Loucy (cell line): ENCODE measurements at regions not wholly inside any gene's neighbourhood (a gene's known extent, or its start where the extent isn't known, plus 50 kb on each side); places are given as distances from the start of the nearest gene placed in this dataset.
A peak's percentile ranks its signal among the peaks of the same experiment; 100 is the strongest.

ENCODE experiments used
- H2AFZ ChIP-seq: fragments of 200-600 bp; sonication (generic); 2 replicates; pipeline ENCODE4 v1.6.0; 2016; ENCODE audit warnings: antibody characterized with exemption, mild to moderate bottlenecking, low read length, moderate library complexity
- H3F3A ChIP-seq: fragments of 200-600 bp; 2 replicates; pipeline ENCODE4 v1.6.0; 2016; ENCODE audit warnings: antibody characterized with exemption, low read depth, mild to moderate bottlenecking
- H3K27me3 ChIP-seq: fragments of 200-600 bp; sonication (generic); 2 replicates; pipeline ENCODE4 v1.6.1; 2014; ENCODE audit warnings: low read length, mild to moderate bottlenecking; ENCODE audit not compliant: insufficient read depth, poor library complexity, severe bottlenecking
- H3K36me3 ChIP-seq: fragments of 200-600 bp; sonication (generic); 2 replicates; pipeline ENCODE4 v1.6.1; 2016; ENCODE audit warnings: low read length; ENCODE audit not compliant: insufficient read depth
- H3K4me1 ChIP-seq: fragments of 200-600 bp; sonication (generic); 2 replicates; pipeline ENCODE4 v1.5.1; 2014; ENCODE audit warnings: low read length, mild to moderate bottlenecking; ENCODE audit not compliant: insufficient read depth, poor library complexity, severe bottlenecking
- H3K4me2 ChIP-seq: fragments of 200-600 bp; sonication (generic); 2 replicates; pipeline ENCODE4 v1.6.0; 2014; ENCODE audit warnings: antibody characterized with exemption, low read length, low read depth, mild to moderate bottlenecking; ENCODE audit not compliant: poor library complexity, severe bottlenecking
- H3K4me3 ChIP-seq: fragments of 200-600 bp; sonication (generic); 2 replicates; pipeline ENCODE4 v1.5.1; 2014; ENCODE audit warnings: low read length, mild to moderate bottlenecking, mixed read lengths; ENCODE audit not compliant: poor library complexity, severe bottlenecking
- H3K79me2 ChIP-seq: fragments of 200-600 bp; sonication (generic); 2 replicates; pipeline ENCODE4 v1.6.1; 2014; ENCODE audit warnings: low read length; ENCODE audit not compliant: insufficient read depth
- H3K9ac ChIP-seq: fragments of 200-600 bp; sonication (generic); 2 replicates; pipeline ENCODE4 v1.6.0; 2014; ENCODE audit warnings: mild to moderate bottlenecking, low read depth, low read length, moderate library complexity; ENCODE audit not compliant: poor library complexity, severe bottlenecking
- H3K9me2 ChIP-seq: fragments of 200-600 bp; sonication (generic); replicated peaks from 2 replicates; pipeline ENCODE4 v1.6.1; 2016; ENCODE audit warnings: low read depth, low read length, mixed read lengths
- H3K9me3 ChIP-seq: fragments of 200-600 bp; sonication (generic); 2 replicates; pipeline ENCODE4 v1.6.1; 2014; ENCODE audit warnings: mild to moderate bottlenecking, antibody characterized with exemption, low read length, low read depth; ENCODE audit not compliant: insufficient read depth
- H4K20me1 ChIP-seq: fragments of 200-600 bp; sonication (generic); 2 replicates; pipeline ENCODE4 v1.6.0; 2014; ENCODE audit warnings: antibody characterized with exemption, low read length, mild to moderate bottlenecking; ENCODE audit not compliant: insufficient read depth, poor library complexity, severe bottlenecking
- CTCF ChIP-seq: fragments of 200-600 bp; sonication (generic); conservative IDR thresholded peaks from 2 replicates; pipeline ENCODE4 v1.5.1; 2014; ENCODE audit warnings: mild to moderate bottlenecking, antibody characterized with exemption, low read length
- EZH2phosphoT487 ChIP-seq: fragments of 200-600 bp; IDR thresholded peaks from 2 replicates; pipeline ENCODE4 v1.6.1; 2018; ENCODE audit warnings: antibody characterized with exemption, mild to moderate bottlenecking, moderate library complexity, borderline replicate concordance

GRCh38 chr4:138099385-138099784 is 142.8 kb downstream of the SLC7A11 start:
- H3F3A ChIP-seq, result no peaks in the 10 kb centered on the region
- H3K79me2 ChIP-seq, result no peaks in the 10 kb centered on the region
- no peak overlapping the region for H3K4me2 ChIP-seq
- H4K20me1 ChIP-seq, result no peaks in the 10 kb centered on the region
- no peak for TF ChIP-seq CTCF
- TF ChIP-seq EZH2phosphoT487, result no peak
- no peak overlapping the region for H3K4me3 ChIP-seq
- H3K9ac ChIP-seq, result no peak overlapping the region
- no peaks in the 10 kb centered on the region for H3K9me3 ChIP-seq
- H2AFZ ChIP-seq, result no peak overlapping the region
- H3K4me1 ChIP-seq, result peaks cover 23% of the 10 kb centered on the region
- H3K27me3 ChIP-seq, result no peaks in the 10 kb centered on the region
- H3K36me3 ChIP-seq, result no peaks in the 10 kb centered on the region
- no peaks in the 10 kb centered on the region for H3K9me2 ChIP-seq

GRCh38 chr4:138097912-138098600 is 144.1 kb downstream of the SLC7A11 start:
- Histone ChIP-seq H3K27me3 (no peaks in the 10 kb centered on the region), H3K4me2 (peak overlapping the region; percentile 18), H3K4me3 (no peak overlapping the region), H3K9me2 (no peaks in the 10 kb centered on the region), H3K4me1 (peaks cover 27% of the 10 kb centered on the region), H3K9ac (no peak overlapping the region), H3K79me2 (no peaks in the 10 kb centered on the region), H3F3A (no peaks in the 10 kb centered on the region), H3K36me3 (no peaks in the 10 kb centered on the region), H3K9me3 (no peaks in the 10 kb centered on the region), H4K20me1 (no peaks in the 10 kb centered on the region), H2AFZ (no peak overlapping the region)
- TF ChIP-seq CTCF, result no peak
- TF ChIP-seq EZH2phosphoT487, result no peak

GRCh38 chr4:138096384-138097062 is 145.6 kb downstream of the SLC7A11 start:
- peaks cover 27% of the 10 kb centered on the region for H3K4me1 ChIP-seq
- no peaks in the 10 kb centered on the region for H3K9me3 ChIP-seq
- no peak overlapping the region for H3K4me2 ChIP-seq
- H3K27me3 ChIP-seq, result no peaks in the 10 kb centered on the region
- TF ChIP-seq EZH2phosphoT487, result no peak
- TF ChIP-seq CTCF, result no peak
- H3F3A ChIP-seq, result no peaks in the 10 kb centered on the region
- no peak overlapping the region for H3K9ac ChIP-seq
- H3K79me2 ChIP-seq, result no peaks in the 10 kb centered on the region
- no peaks in the 10 kb centered on the region for H3K9me2 ChIP-seq
- H3K4me3 ChIP-seq, result no peak overlapping the region
- H2AFZ ChIP-seq, result no peak overlapping the region
- H3K36me3 ChIP-seq, result no peaks in the 10 kb centered on the region
- H4K20me1 ChIP-seq, result no peaks in the 10 kb centered on the region
